H1 (cell line): ENCODE measurements at regions not wholly inside any gene's neighbourhood (a gene's known extent, or its start where the extent isn't known, plus 50 kb on each side); places are given as distances from the start of the nearest gene placed in this dataset.

Experiments used
- CTCF ChIA-PET: fragments of 300-600 bp; sonication (Branson Sonifier 250); formaldehyde crosslinking; loops from one replicate; lab custom pipeline; 2021; ENCODE audit not compliant: partially characterized antibody; lab: Charles Lee
- POLR2A ChIA-PET: fragments of 300-600 bp; sonication (Branson Sonifier 250); formaldehyde crosslinking; loops from one replicate; lab custom pipeline; 2021; ENCODE audit warnings: inconsistent platforms; ENCODE audit not compliant: partially characterized antibody; lab: Charles Lee
- DNase-seq, 2 experiments: peaks; one replicate each; pipeline versions ENCODE4 v3.0.0 to v3.0.0-alpha.2; 2010 to 2022; ENCODE audit warnings: low spot score in 2 of 2, low read depth in 1 of 2, mixed read lengths in 1 of 2
- FAIRE-seq: peaks from 2 replicates; lab custom pipeline; 2011; peaks lifted over from hg19 to GRCh38; lab: Jason Lieb, UNC
- H2AFZ ChIP-seq: 2 replicates; pipeline ENCODE4 v1.8.1; 2012; ENCODE audit warnings: low read length, inconsistent platforms
- H2AK5ac ChIP-seq: 2 replicates; pipeline ENCODE4 v1.6.1; 2013; ENCODE audit warnings: low read depth, low read length
- H2BK120ac ChIP-seq: replicated peaks from 2 replicates; pipeline ENCODE3; 2013; ENCODE audit warnings: low read depth, low read length, inconsistent platforms
- H2BK12ac ChIP-seq: 2 replicates; pipeline ENCODE4 v1.6.1; 2013; ENCODE audit warnings: low read depth, low read length
- H2BK15ac ChIP-seq: 2 replicates; pipeline ENCODE4 v1.6.1; 2013; ENCODE audit warnings: low read length
- H2BK20ac ChIP-seq: 2 replicates; pipeline ENCODE4 v1.6.1; 2013; ENCODE audit warnings: low read length
- H2BK5ac ChIP-seq: 2 replicates; pipeline ENCODE4 v1.6.1; 2013; ENCODE audit warnings: low read depth, low read length
- H3K14ac ChIP-seq: 2 replicates; pipeline ENCODE4 v1.6.1; 2013; ENCODE audit warnings: inconsistent platforms; ENCODE audit not compliant: insufficient read length
- H3K18ac ChIP-seq: 2 replicates; pipeline ENCODE4 v1.6.1; 2013; ENCODE audit warnings: low read length; ENCODE audit errors: extremely low read depth
- H3K23ac ChIP-seq: 2 replicates; pipeline ENCODE4 v1.6.1; 2013; ENCODE audit warnings: inconsistent platforms; ENCODE audit not compliant: insufficient read length
- H3K23me2 ChIP-seq: 2 replicates; pipeline ENCODE4 v1.6.1; 2013; ENCODE audit warnings: low read depth, low read length
- H3K27ac ChIP-seq: 2 replicates; pipeline ENCODE4 v1.6.1; 2011; ENCODE audit warnings: low read depth, low read length, inconsistent platforms
- H3K27me3 ChIP-seq, 4 experiments: replicated peaks in 1 of 4; 1 replicate in 1 of 4; 2 replicates in 3 of 4; pipeline versions ENCODE4 v1.6.1 to v1.8.1; 2011 to 2013; ENCODE audit warnings: low read length in 3 of 4, mild to moderate bottlenecking in 3 of 4, inconsistent platforms in 2 of 4, mixed read lengths in 2 of 4, moderate library complexity in 1 of 4; ENCODE audit not compliant: control insufficient read depth in 3 of 4, insufficient read depth in 3 of 4; ENCODE audit errors: extremely low read depth in 1 of 4
- H3K36me3 ChIP-seq, 4 experiments: 2 replicates each; pipeline versions ENCODE4 v1.6.1 to v1.8.1; 2011 to 2013; ENCODE audit warnings: mild to moderate bottlenecking in 4 of 4, low read length in 3 of 4, moderate library complexity in 2 of 4, control low read depth in 1 of 4, inconsistent platforms in 1 of 4; ENCODE audit not compliant: insufficient read depth in 4 of 4, control insufficient read depth in 2 of 4
- H3K4ac ChIP-seq: replicated peaks from 2 replicates; pipeline ENCODE3; 2013; ENCODE audit warnings: low read length, low read depth, mixed read lengths, inconsistent platforms; ENCODE audit not compliant: insufficient read length
- H3K4me1 ChIP-seq, 4 experiments: replicated peaks in 1 of 4; 1 replicate in 1 of 4; 2 replicates in 3 of 4; pipeline versions ENCODE4 v1.6.1 to v1.8.1; 2011 to 2013; ENCODE audit warnings: low read length in 3 of 4, inconsistent platforms in 2 of 4, mixed read lengths in 1 of 4; ENCODE audit not compliant: insufficient read depth in 4 of 4, control insufficient read depth in 3 of 4
- H3K4me2 ChIP-seq, 2 experiments: 2 replicates each; pipeline versions ENCODE4 v1.6.1 to v1.8.1; 2011 to 2013; ENCODE audit warnings: low read depth in 2 of 2, low read length in 2 of 2, control low read depth in 1 of 2, inconsistent platforms in 1 of 2, mild to moderate bottlenecking in 1 of 2; ENCODE audit not compliant: insufficient read depth in 1 of 2
- H3K4me3 ChIP-seq, 4 experiments: fragments of 200-600, 300-600 bp in 1 of 4; sonication (generic), shearing (Covaris generic), sonication (Bioruptor Twin) in 1 of 4; 2 replicates each; pipeline versions ENCODE4 v1.5.1 to v1.8.1; 2011 to 2016; ENCODE audit warnings: low read length in 4 of 4, low read depth in 3 of 4, control low read depth in 2 of 4, inconsistent platforms in 2 of 4, mild to moderate bottlenecking in 2 of 4, mixed read lengths in 1 of 4, moderate library complexity in 1 of 4; ENCODE audit not compliant: insufficient read depth in 2 of 4; ENCODE audit errors: extremely low read depth in 1 of 4
- H3K56ac ChIP-seq: replicated peaks from 2 replicates; pipeline ENCODE3; 2013; ENCODE audit warnings: low read depth, mild to moderate bottlenecking, mixed read lengths, low read length, inconsistent platforms; ENCODE audit not compliant: insufficient read length
- H3K79me1 ChIP-seq: 2 replicates; pipeline ENCODE4 v1.6.1; 2013; ENCODE audit warnings: low read depth, low read length, control low read depth
- H3K79me2 ChIP-seq, 2 experiments: 2 replicates each; pipeline versions ENCODE4 v1.6.1 to v1.8.1; 2012 to 2013; ENCODE audit warnings: low read length in 2 of 2, mild to moderate bottlenecking in 2 of 2, inconsistent platforms in 1 of 2; ENCODE audit not compliant: insufficient read depth in 2 of 2, control insufficient read depth in 1 of 2
- H3K9ac ChIP-seq, 4 experiments: replicated peaks in 1 of 4; 1 replicate in 1 of 4; 2 replicates in 3 of 4; pipeline versions ENCODE4 v1.6.1 to v1.8.1; 2011 to 2013; ENCODE audit warnings: low read depth in 3 of 4, low read length in 3 of 4, control low read depth in 2 of 4, mild to moderate bottlenecking in 2 of 4, moderate library complexity in 2 of 4, inconsistent platforms in 1 of 4; ENCODE audit errors: extremely low read depth in 1 of 4
- H3K9me3 ChIP-seq, 2 experiments: 2 replicates each; pipeline versions ENCODE4 v1.6.1 to v1.8.1; 2012 to 2013; ENCODE audit warnings: mild to moderate bottlenecking in 2 of 2, moderate library complexity in 2 of 2, control low read depth in 1 of 2, inconsistent platforms in 1 of 2, low read depth in 1 of 2, low read length in 1 of 2, mixed read lengths in 1 of 2; ENCODE audit not compliant: insufficient read depth in 2 of 2
- H4K20me1 ChIP-seq, 2 experiments: replicated peaks in 1 of 2; 2 replicates each; pipeline versions ENCODE3 to v1.8.1; 2011 to 2013; ENCODE audit warnings: inconsistent platforms in 2 of 2, low read length in 2 of 2, mild to moderate bottlenecking in 1 of 2; ENCODE audit not compliant: insufficient read depth in 2 of 2, control insufficient read depth in 1 of 2
- H4K5ac ChIP-seq: 2 replicates; pipeline ENCODE4 v1.6.1; 2013; ENCODE audit warnings: low read length, low read depth, mixed read lengths, inconsistent platforms; ENCODE audit not compliant: insufficient read length
- H4K8ac ChIP-seq: 2 replicates; pipeline ENCODE4 v1.8.0; 2013; ENCODE audit warnings: mild to moderate bottlenecking, moderate library complexity, low read length, inconsistent platforms; ENCODE audit not compliant: insufficient read depth; ENCODE audit errors: extremely low read depth
- H4K91ac ChIP-seq: replicated peaks from 2 replicates; pipeline ENCODE3; 2013; ENCODE audit warnings: low read length, mixed read lengths, inconsistent platforms; ENCODE audit not compliant: insufficient read length
- WGBS, 2 experiments: shearing (Covaris generic) in 1 of 2; methylation state at CpG; one replicate each; pipeline versions ENCODE4 v1.1.6 to v1.1.7; 2013 to 2015; ENCODE audit warnings: low lambda C conversion rate in 2 of 2, mixed read lengths in 2 of 2, inconsistent platforms in 1 of 2, low coverage in 1 of 2, missing lambda C conversion rate in 1 of 2; ENCODE audit not compliant: insufficient replicate concordance in 2 of 2, insufficient coverage in 1 of 2, insufficient read length in 1 of 2; ENCODE audit errors: extremely low coverage in 1 of 2, missing lambda C conversion rate in 1 of 2; 5-methylcytosine and 5-hydroxymethylcytosine counted together
- TF ChIP-seq, protein P1 (sequence below): fragments of 300-600 bp; sonication (generic); IDR thresholded peaks from 2 replicates; pipeline ENCODE4 v1.7.1; 2012; ENCODE audit warnings: low read length, moderate library complexity, mild to moderate bottlenecking, inconsistent platforms; ENCODE audit not compliant: insufficient replicate concordance

DNA sequence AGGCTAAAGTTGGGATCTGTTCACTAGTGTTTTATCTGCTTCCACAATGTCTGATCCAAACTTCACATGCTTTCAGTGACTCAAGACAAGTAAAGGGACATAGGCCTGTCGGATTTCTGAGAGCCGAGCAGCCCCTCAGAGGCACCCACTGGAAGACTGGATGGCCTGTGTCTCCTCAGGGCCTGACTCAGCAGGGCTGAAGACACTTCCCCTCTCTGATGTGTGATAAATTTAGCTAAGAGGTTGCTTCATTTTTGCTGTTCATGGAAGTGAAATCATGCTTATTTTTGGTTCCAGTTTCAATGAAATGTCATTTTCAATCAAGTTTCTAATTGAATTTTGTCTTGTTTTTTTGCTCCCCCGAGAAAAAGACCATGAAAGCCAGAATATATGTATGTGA lies 93.7 kb downstream of the MXRA5 start:
- WGBS, 2 experiments: 100% methylated on average over 1 of the region's 3 CpGs; no CpG with 5 or more reads in 1 of the 2 experiments
- Histone ChIP-seq H3K18ac (no peak overlapping the region), H3K23me2 (no peaks in the 10 kb centered on the region), H3K79me1 (no peaks in the 10 kb centered on the region), H3K36me3 (no peaks in the 10 kb centered on the region), H3K4me2 (no peak overlapping the region), H2BK12ac (no peak overlapping the region), H3K9ac (no peak overlapping the region), H3K9me3 (no peaks in the 10 kb centered on the region), H4K8ac (no peak overlapping the region), H2BK20ac (no peak overlapping the region), H4K20me1 (no peaks in the 10 kb centered on the region), H2AK5ac (no peak overlapping the region), H3K4me3 (no peak overlapping the region), H3K27ac (no peak overlapping the region), H2AFZ (no peak overlapping the region), H4K91ac (no peak overlapping the region), H3K79me2 (no peaks in the 10 kb centered on the region), H2BK120ac (no peak overlapping the region), H2BK15ac (no peak overlapping the region), H4K5ac (no peak overlapping the region), H2BK5ac (no peak overlapping the region), H3K56ac (no peak overlapping the region), H3K4ac (no peak overlapping the region), H3K14ac (no peak overlapping the region), H3K27me3 (no peaks in the 10 kb centered on the region), H3K4me1 (no peaks in the 10 kb centered on the region), H3K23ac (no peak overlapping the region)
- ChIA-PET POLR2A (no interaction called here), CTCF (no interaction called here)
- FAIRE-seq (no peak), DNase-seq (no peak)
- TF ChIP-seq, protein P1, sequence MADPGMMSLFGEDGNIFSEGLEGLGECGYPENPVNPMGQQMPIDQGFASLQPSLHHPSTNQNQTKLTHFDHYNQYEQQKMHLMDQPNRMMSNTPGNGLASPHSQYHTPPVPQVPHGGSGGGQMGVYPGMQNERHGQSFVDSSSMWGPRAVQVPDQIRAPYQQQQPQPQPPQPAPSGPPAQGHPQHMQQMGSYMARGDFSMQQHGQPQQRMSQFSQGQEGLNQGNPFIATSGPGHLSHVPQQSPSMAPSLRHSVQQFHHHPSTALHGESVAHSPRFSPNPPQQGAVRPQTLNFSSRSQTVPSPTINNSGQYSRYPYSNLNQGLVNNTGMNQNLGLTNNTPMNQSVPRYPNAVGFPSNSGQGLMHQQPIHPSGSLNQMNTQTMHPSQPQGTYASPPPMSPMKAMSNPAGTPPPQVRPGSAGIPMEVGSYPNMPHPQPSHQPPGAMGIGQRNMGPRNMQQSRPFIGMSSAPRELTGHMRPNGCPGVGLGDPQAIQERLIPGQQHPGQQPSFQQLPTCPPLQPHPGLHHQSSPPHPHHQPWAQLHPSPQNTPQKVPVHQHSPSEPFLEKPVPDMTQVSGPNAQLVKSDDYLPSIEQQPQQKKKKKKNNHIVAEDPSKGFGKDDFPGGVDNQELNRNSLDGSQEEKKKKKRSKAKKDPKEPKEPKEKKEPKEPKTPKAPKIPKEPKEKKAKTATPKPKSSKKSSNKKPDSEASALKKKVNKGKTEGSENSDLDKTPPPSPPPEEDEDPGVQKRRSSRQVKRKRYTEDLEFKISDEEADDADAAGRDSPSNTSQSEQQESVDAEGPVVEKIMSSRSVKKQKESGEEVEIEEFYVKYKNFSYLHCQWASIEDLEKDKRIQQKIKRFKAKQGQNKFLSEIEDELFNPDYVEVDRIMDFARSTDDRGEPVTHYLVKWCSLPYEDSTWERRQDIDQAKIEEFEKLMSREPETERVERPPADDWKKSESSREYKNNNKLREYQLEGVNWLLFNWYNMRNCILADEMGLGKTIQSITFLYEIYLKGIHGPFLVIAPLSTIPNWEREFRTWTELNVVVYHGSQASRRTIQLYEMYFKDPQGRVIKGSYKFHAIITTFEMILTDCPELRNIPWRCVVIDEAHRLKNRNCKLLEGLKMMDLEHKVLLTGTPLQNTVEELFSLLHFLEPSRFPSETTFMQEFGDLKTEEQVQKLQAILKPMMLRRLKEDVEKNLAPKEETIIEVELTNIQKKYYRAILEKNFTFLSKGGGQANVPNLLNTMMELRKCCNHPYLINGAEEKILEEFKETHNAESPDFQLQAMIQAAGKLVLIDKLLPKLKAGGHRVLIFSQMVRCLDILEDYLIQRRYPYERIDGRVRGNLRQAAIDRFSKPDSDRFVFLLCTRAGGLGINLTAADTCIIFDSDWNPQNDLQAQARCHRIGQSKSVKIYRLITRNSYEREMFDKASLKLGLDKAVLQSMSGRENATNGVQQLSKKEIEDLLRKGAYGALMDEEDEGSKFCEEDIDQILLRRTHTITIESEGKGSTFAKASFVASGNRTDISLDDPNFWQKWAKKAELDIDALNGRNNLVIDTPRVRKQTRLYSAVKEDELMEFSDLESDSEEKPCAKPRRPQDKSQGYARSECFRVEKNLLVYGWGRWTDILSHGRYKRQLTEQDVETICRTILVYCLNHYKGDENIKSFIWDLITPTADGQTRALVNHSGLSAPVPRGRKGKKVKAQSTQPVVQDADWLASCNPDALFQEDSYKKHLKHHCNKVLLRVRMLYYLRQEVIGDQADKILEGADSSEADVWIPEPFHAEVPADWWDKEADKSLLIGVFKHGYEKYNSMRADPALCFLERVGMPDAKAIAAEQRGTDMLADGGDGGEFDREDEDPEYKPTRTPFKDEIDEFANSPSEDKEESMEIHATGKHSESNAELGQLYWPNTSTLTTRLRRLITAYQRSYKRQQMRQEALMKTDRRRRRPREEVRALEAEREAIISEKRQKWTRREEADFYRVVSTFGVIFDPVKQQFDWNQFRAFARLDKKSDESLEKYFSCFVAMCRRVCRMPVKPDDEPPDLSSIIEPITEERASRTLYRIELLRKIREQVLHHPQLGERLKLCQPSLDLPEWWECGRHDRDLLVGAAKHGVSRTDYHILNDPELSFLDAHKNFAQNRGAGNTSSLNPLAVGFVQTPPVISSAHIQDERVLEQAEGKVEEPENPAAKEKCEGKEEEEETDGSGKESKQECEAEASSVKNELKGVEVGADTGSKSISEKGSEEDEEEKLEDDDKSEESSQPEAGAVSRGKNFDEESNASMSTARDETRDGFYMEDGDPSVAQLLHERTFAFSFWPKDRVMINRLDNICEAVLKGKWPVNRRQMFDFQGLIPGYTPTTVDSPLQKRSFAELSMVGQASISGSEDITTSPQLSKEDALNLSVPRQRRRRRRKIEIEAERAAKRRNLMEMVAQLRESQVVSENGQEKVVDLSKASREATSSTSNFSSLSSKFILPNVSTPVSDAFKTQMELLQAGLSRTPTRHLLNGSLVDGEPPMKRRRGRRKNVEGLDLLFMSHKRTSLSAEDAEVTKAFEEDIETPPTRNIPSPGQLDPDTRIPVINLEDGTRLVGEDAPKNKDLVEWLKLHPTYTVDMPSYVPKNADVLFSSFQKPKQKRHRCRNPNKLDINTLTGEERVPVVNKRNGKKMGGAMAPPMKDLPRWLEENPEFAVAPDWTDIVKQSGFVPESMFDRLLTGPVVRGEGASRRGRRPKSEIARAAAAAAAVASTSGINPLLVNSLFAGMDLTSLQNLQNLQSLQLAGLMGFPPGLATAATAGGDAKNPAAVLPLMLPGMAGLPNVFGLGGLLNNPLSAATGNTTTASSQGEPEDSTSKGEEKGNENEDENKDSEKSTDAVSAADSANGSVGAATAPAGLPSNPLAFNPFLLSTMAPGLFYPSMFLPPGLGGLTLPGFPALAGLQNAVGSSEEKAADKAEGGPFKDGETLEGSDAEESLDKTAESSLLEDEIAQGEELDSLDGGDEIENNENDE: no peak
